ENCODE measurements at regions not wholly inside any gene's neighbourhood (a gene's known extent, or its start where the extent isn't known, plus 50 kb on each side); places are given as distances from the start of the nearest gene placed in this dataset.
A peak's percentile ranks its signal among the peaks of the same experiment; 100 is the strongest.
"Not testable (repeated sequence)": the region's sequence is repeated elsewhere in the genome, so short reads cannot be mapped to it uniquely, and the experiment has no call there.

GRCh38 chr10:5268743-5269142 lies 72.1 kb downstream of the AKR1C4 start:
- DNase-seq (ENCODE audit: low read depth), result no peak

- DNase-seq (ENCODE audit: low read depth), result no peak
These were observed 73.2 kb downstream of the AKR1C4 start for GRCh38 chr10:5269791-5270190.

GRCh38 chr10:5271526-5271925 lies 74.9 kb downstream of the AKR1C4 start:
- no peak for DNase-seq (ENCODE audit: low read depth)

GRCh38 chr10:5272065-5272803 lies 75.6 kb downstream of the AKR1C4 start:
- DNase-seq (ENCODE audit: low read depth), result no peak

GRCh38 chr10:5274795-5275194 lies 78.2 kb downstream of the AKR1C4 start:
- no peak for DNase-seq (ENCODE audit: low read depth)

- DNase-seq (ENCODE audit: low read depth), result no peak
These were observed 83.4 kb upstream of the UCN3 start for GRCh38 chr10:5281356-5281755.

- DNase-seq (ENCODE audit: low read depth), result no peak
These were observed 82.6 kb upstream of the UCN3 start for GRCh38 chr10:5282137-5282536.

- DNase-seq (ENCODE audit: low read depth), result peak; percentile 77
These were observed 81.2 kb upstream of the UCN3 start for GRCh38 chr10:5283305-5284158.

GRCh38 chr10:5284311-5285057 lies 80.3 kb upstream of the UCN3 start:
- DNase-seq (ENCODE audit: low read depth), result peak; percentile 39

- no peak for DNase-seq (ENCODE audit: low read depth)
These were observed 79.6 kb upstream of the UCN3 start for GRCh38 chr10:5285186-5285585.

GRCh38 chr10:5288359-5288758 lies 76.4 kb upstream of the UCN3 start:
- DNase-seq (ENCODE audit: low read depth), result no peak

GRCh38 chr10:5289228-5289627 lies 75.5 kb upstream of the UCN3 start:
- DNase-seq (ENCODE audit: low read depth), result not testable (repeated sequence)

- DNase-seq (ENCODE audit: low read depth), result peak; percentile 73
These were observed 73.1 kb upstream of the UCN3 start for GRCh38 chr10:5291501-5292195.

- DNase-seq (ENCODE audit: low read depth), result no peak
These were observed 72.5 kb upstream of the UCN3 start for GRCh38 chr10:5292196-5292735.

- DNase-seq (ENCODE audit: low read depth), result not testable (repeated sequence)
These were observed 71.8 kb upstream of the UCN3 start for GRCh38 chr10:5292970-5293369.

- peak; percentile 41 for DNase-seq (ENCODE audit: low read depth)
These were observed 70.8 kb upstream of the UCN3 start for GRCh38 chr10:5293691-5294550.

GRCh38 chr10:5297466-5297865 lies 67.3 kb upstream of the UCN3 start:
- peak; percentile 47 for DNase-seq (ENCODE audit: low read depth)

GRCh38 chr10:5297996-5298395 lies 66.8 kb upstream of the UCN3 start:
- no peak for DNase-seq (ENCODE audit: low read depth)

GRCh38 chr10:5299950-5300349 lies 64.8 kb upstream of the UCN3 start:
- DNase-seq (ENCODE audit: low read depth), result no peak

- DNase-seq (ENCODE audit: low read depth), result no peak
These were observed 61.3 kb upstream of the UCN3 start for GRCh38 chr10:5303504-5303903.
